SU-DHL-6 (cell line): ENCODE measurements at regions not wholly inside any gene's neighbourhood (a gene's known extent, or its start where the extent isn't known, plus 50 kb on each side); places are given as distances from the start of the nearest gene placed in this dataset.

ENCODE experiments used
- H2AFZ ChIP-seq: fragments of 200-600 bp; sonication (generic); 2 replicates; pipeline ENCODE4 v1.6.1; 2014; ENCODE audit warnings: low read depth, mild to moderate bottlenecking, moderate library complexity, mixed read lengths, antibody characterized with exemption, low read length; ENCODE audit not compliant: severe bottlenecking
- H3F3A ChIP-seq: fragments of 200-600 bp; shearing (Covaris generic); 2 replicates; pipeline ENCODE4 v1.6.0; 2016; ENCODE audit warnings: antibody characterized with exemption, mild to moderate bottlenecking; ENCODE audit not compliant: insufficient read depth
- H3K27ac ChIP-seq: fragments of 200-600 bp; sonication (generic); 2 replicates; pipeline ENCODE4 v1.5.1; 2016; ENCODE audit warnings: low read depth, mild to moderate bottlenecking, low read length, moderate library complexity, mixed read lengths
- H3K27me3 ChIP-seq: fragments of 200-600 bp; sonication (generic), shearing (Covaris generic); 2 replicates; pipeline ENCODE4 v1.6.0; 2014; ENCODE audit warnings: mild to moderate bottlenecking, low read length
- H3K36me3 ChIP-seq: fragments of 200-600 bp; sonication (generic); 2 replicates; pipeline ENCODE4 v1.6.1; 2014; ENCODE audit warnings: mild to moderate bottlenecking, low read length, mixed read lengths
- H3K4me2 ChIP-seq: fragments of 300-600, 200-600 bp; shearing (Covaris generic), sonication (generic); 2 replicates; pipeline ENCODE4 v1.6.0; 2014; ENCODE audit warnings: low read length, low read depth, mild to moderate bottlenecking; ENCODE audit not compliant: poor library complexity, severe bottlenecking
- H3K4me3 ChIP-seq: fragments of 200-600 bp; sonication (generic); 2 replicates; pipeline ENCODE4 v1.5.1; 2014; ENCODE audit warnings: antibody characterized with exemption, low read length, mild to moderate bottlenecking, mixed read lengths; ENCODE audit not compliant: insufficient read depth, poor library complexity, severe bottlenecking
- H3K79me2 ChIP-seq: fragments of 200-600 bp; sonication (generic); 2 replicates; pipeline ENCODE4 v1.6.1; 2014; ENCODE audit warnings: mild to moderate bottlenecking, low read length, moderate library complexity; ENCODE audit not compliant: insufficient read depth
- H3K9ac ChIP-seq: fragments of 200-600 bp; sonication (generic); 2 replicates; pipeline ENCODE4 v1.7.0; 2014; ENCODE audit warnings: mild to moderate bottlenecking, low read length
- H3K9me2 ChIP-seq: fragments of 200-600 bp; sonication (generic); replicated peaks from 2 replicates; pipeline ENCODE4 v1.6.1; 2014; ENCODE audit warnings: low read length; ENCODE audit not compliant: insufficient read depth
- H3K9me3 ChIP-seq: fragments of 200-600 bp; sonication (generic); 2 replicates; pipeline ENCODE4 v1.6.1; 2014; ENCODE audit warnings: low read length, mixed read lengths; ENCODE audit not compliant: insufficient read depth
- H4K20me1 ChIP-seq: fragments of 200-600 bp; sonication (generic); 2 replicates; pipeline ENCODE4 v1.6.1; 2014; ENCODE audit warnings: low read depth, mild to moderate bottlenecking, antibody characterized with exemption, low read length, moderate library complexity, mixed read lengths
- CTCF ChIP-seq: fragments of 200-600 bp; sonication (generic); IDR thresholded peaks from one replicate; pipeline ENCODE4 v1.5.1; 2017; ENCODE audit warnings: antibody characterized with exemption, mild to moderate bottlenecking, low read length, moderate library complexity; ENCODE audit not compliant: insufficient read depth, poor library complexity, severe bottlenecking
- EZH2phosphoT487 ChIP-seq: fragments of 200-600 bp; sonication (generic), shearing (Covaris generic); conservative IDR thresholded peaks from 2 replicates; pipeline ENCODE4 v1.6.1; 2018; ENCODE audit warnings: mild to moderate bottlenecking, antibody characterized with exemption, low read length, moderate library complexity, mixed read lengths

GRCh38 chr18:79606621-79607331, 72.8 kb upstream of the CTDP1 start:
- no peaks in the 10 kb centered on the region for H3K27me3 ChIP-seq
- no peaks in the 10 kb centered on the region for H3K79me2 ChIP-seq
- H3K4me2 ChIP-seq = no peak overlapping the region
- no peaks in the 10 kb centered on the region for H4K20me1 ChIP-seq
- H3K27ac ChIP-seq = no peak overlapping the region
- H3K9me2 ChIP-seq = no peaks in the 10 kb centered on the region
- no peaks in the 10 kb centered on the region for H3K9me3 ChIP-seq
- H3K9ac ChIP-seq = no peak overlapping the region
- H3K36me3 ChIP-seq = no peaks in the 10 kb centered on the region
- H2AFZ ChIP-seq = no peak overlapping the region
- no peak for TF ChIP-seq EZH2phosphoT487
- TF ChIP-seq CTCF = no peak
- H3F3A ChIP-seq = no peaks in the 10 kb centered on the region
- H3K4me3 ChIP-seq = no peak overlapping the region

- Histone ChIP-seq H3K27me3 (no peaks in the 10 kb centered on the region), H3K4me2 (no peak overlapping the region), H3K36me3 (no peaks in the 10 kb centered on the region), H3K4me3 (no peak overlapping the region), H3F3A (no peaks in the 10 kb centered on the region), H4K20me1 (no peaks in the 10 kb centered on the region), H3K79me2 (no peaks in the 10 kb centered on the region), H2AFZ (no peak overlapping the region), H3K9me3 (no peaks in the 10 kb centered on the region), H3K9me2 (no peaks in the 10 kb centered on the region), H3K9ac (no peak overlapping the region), H3K27ac (no peak overlapping the region)
- TF ChIP-seq CTCF = no peak
- no peak for TF ChIP-seq EZH2phosphoT487
These were observed 72.1 kb upstream of the CTDP1 start for GRCh38 chr18:79607361-79607952.

GRCh38 chr18:79608069-79608468, 71.5 kb upstream of the CTDP1 start:
- no peaks in the 10 kb centered on the region for H3K79me2 ChIP-seq
- H3K9me2 ChIP-seq = no peaks in the 10 kb centered on the region
- no peaks in the 10 kb centered on the region for H3F3A ChIP-seq
- no peaks in the 10 kb centered on the region for H3K36me3 ChIP-seq
- H3K4me3 ChIP-seq = no peak overlapping the region
- no peaks in the 10 kb centered on the region for H3K9me3 ChIP-seq
- no peaks in the 10 kb centered on the region for H4K20me1 ChIP-seq
- no peak for TF ChIP-seq CTCF
- H3K4me2 ChIP-seq = no peak overlapping the region
- H3K27ac ChIP-seq = no peak overlapping the region
- no peaks in the 10 kb centered on the region for H3K27me3 ChIP-seq
- H2AFZ ChIP-seq = no peak overlapping the region
- no peak overlapping the region for H3K9ac ChIP-seq
